Endothelial cell (in vitro differentiated cells): ENCODE measurements at regions not wholly inside any gene's neighbourhood (a gene's known extent, or its start where the extent isn't known, plus 50 kb on each side); places are given as distances from the start of the nearest gene placed in this dataset.

Experiments used
- DNase-seq: peaks from one replicate; pipeline ENCODE4 v3.0.0; 2021; ENCODE audit warnings: low spot score
- H3K27ac Mint-ChIP-seq: one replicate; pipeline ENCODE4 v1.8.0; 2021; ENCODE audit warnings: mixed read lengths, inconsistent platforms; ENCODE audit not compliant: unreplicated experiment
- H3K27me3 Mint-ChIP-seq: one replicate; pipeline ENCODE4 v1.8.0; 2021; ENCODE audit warnings: mild to moderate bottlenecking, moderate library complexity, mixed read lengths, inconsistent platforms; ENCODE audit not compliant: unreplicated experiment
- H3K36me3 Mint-ChIP-seq: one replicate; pipeline ENCODE4 v1.8.0; 2021; ENCODE audit warnings: mild to moderate bottlenecking, low read depth, mixed read lengths, inconsistent platforms; ENCODE audit not compliant: unreplicated experiment
- H3K4me1 Mint-ChIP-seq: one replicate; pipeline ENCODE4 v1.8.0; 2021; ENCODE audit warnings: mild to moderate bottlenecking, mixed read lengths, inconsistent platforms; ENCODE audit not compliant: unreplicated experiment
- H3K4me3 Mint-ChIP-seq: one replicate; pipeline ENCODE4 v1.8.0; 2021; ENCODE audit warnings: mild to moderate bottlenecking, mixed read lengths, inconsistent platforms; ENCODE audit not compliant: unreplicated experiment
- H3K9me3 Mint-ChIP-seq: one replicate; pipeline ENCODE4 v1.8.0; 2021; ENCODE audit warnings: mixed read lengths, inconsistent platforms; ENCODE audit not compliant: unreplicated experiment
- CTCF ChIP-seq: fragments of 200-600 bp; sonication (generic); IDR thresholded peaks from one replicate; pipeline ENCODE4 v1.5.0; 2021; ENCODE audit warnings: antibody characterized with exemption; ENCODE audit not compliant: unreplicated experiment

- no peak overlapping the region for H3K27ac Mint-ChIP-seq
- H3K4me1 Mint-ChIP-seq = peaks cover 6% of the 10 kb centered on the region
- H3K36me3 Mint-ChIP-seq = no peaks in the 10 kb centered on the region
- H3K27me3 Mint-ChIP-seq = peaks cover 1% of the 10 kb centered on the region
- H3K9me3 Mint-ChIP-seq = no peaks in the 10 kb centered on the region
- DNase-seq = no peak
- TF ChIP-seq CTCF = no peak
- H3K4me3 Mint-ChIP-seq = no peak overlapping the region
These were observed 89.1 kb upstream of the GLIS3 start for GRCh38 chr9:4389003-4389402.

GRCh38 chr9:4386819-4387218 lies 87.0 kb upstream of the GLIS3 start:
- H3K36me3 Mint-ChIP-seq = no peaks in the 10 kb centered on the region
- H3K4me1 Mint-ChIP-seq = peaks cover 6% of the 10 kb centered on the region
- no peak overlapping the region for H3K4me3 Mint-ChIP-seq
- no peak for DNase-seq
- TF ChIP-seq CTCF = no peak
- H3K27me3 Mint-ChIP-seq = peaks cover 1% of the 10 kb centered on the region
- H3K9me3 Mint-ChIP-seq = no peaks in the 10 kb centered on the region
- H3K27ac Mint-ChIP-seq = no peak overlapping the region

GRCh38 chr9:4384750-4385149 lies 84.9 kb upstream of the GLIS3 start:
- no peak for DNase-seq
- Mint-ChIP-seq H3K4me1 (peaks cover 6% of the 10 kb centered on the region), H3K9me3 (no peaks in the 10 kb centered on the region), H3K27ac (no peak overlapping the region), H3K27me3 (peaks cover 1% of the 10 kb centered on the region), H3K36me3 (no peaks in the 10 kb centered on the region), H3K4me3 (no peak overlapping the region)
- TF ChIP-seq CTCF = no peak

- no peak overlapping the region for H3K4me3 Mint-ChIP-seq
- H3K4me1 Mint-ChIP-seq = no peaks in the 10 kb centered on the region
- DNase-seq = peak; percentile 18
- H3K36me3 Mint-ChIP-seq = no peaks in the 10 kb centered on the region
- no peaks in the 10 kb centered on the region for H3K9me3 Mint-ChIP-seq
- TF ChIP-seq CTCF = peak; percentile 24
- no peak overlapping the region for H3K27ac Mint-ChIP-seq
- H3K27me3 Mint-ChIP-seq = peaks cover 1% of the 10 kb centered on the region
These were observed 83.0 kb upstream of the GLIS3 start for GRCh38 chr9:4382722-4383317.

- no peak for DNase-seq
- no peak for TF ChIP-seq CTCF
- no peak overlapping the region for H3K4me3 Mint-ChIP-seq
- H3K27ac Mint-ChIP-seq = no peak overlapping the region
- no peaks in the 10 kb centered on the region for H3K9me3 Mint-ChIP-seq
- no peaks in the 10 kb centered on the region for H3K4me1 Mint-ChIP-seq
- no peaks in the 10 kb centered on the region for H3K36me3 Mint-ChIP-seq
- peaks cover 1% of the 10 kb centered on the region for H3K27me3 Mint-ChIP-seq
These were observed 81.9 kb upstream of the GLIS3 start for GRCh38 chr9:4381744-4382143.
